RWPE2 (cell line): ENCODE measurements at regions not wholly inside any gene's neighbourhood (a gene's known extent, or its start where the extent isn't known, plus 50 kb on each side); places are given as distances from the start of the nearest gene placed in this dataset.

ENCODE experiments used
- ATAC-seq: fragments of 200-7000 bp; cut with Tn5 transposase; 3 replicates; pipeline ENCODE4 v1.9.1; 2021; ENCODE audit warnings: low read depth
- DNase-seq: peaks from one replicate; pipeline ENCODE4 v3.0.0-alpha.2; 2020; ENCODE audit warnings: low spot score
- H3K27ac ChIP-seq: fragments of 450-650 bp; 2 replicates; pipeline ENCODE4 v1.5.1; 2017; ENCODE audit warnings: mild to moderate bottlenecking; ENCODE audit not compliant: poor library complexity, severe bottlenecking
- H3K27me3 ChIP-seq: fragments of 250-450 bp; sonication (Bioruptor Pico); 2 replicates; pipeline ENCODE4 v1.5.1; 2021; ENCODE audit warnings: mild to moderate bottlenecking, moderate library complexity; ENCODE audit not compliant: insufficient read depth, poor library complexity, severe bottlenecking
- H3K36me3 ChIP-seq: fragments of 250-450 bp; sonication (Bioruptor Pico); 2 replicates; pipeline ENCODE4 v1.5.1; 2020; ENCODE audit warnings: low read depth, mild to moderate bottlenecking, moderate library complexity
- H3K4me1 ChIP-seq: fragments of 250-450 bp; sonication (Bioruptor Pico); 2 replicates; pipeline ENCODE4 v1.5.1; 2021; ENCODE audit warnings: mild to moderate bottlenecking, moderate library complexity; ENCODE audit not compliant: insufficient read depth, poor library complexity, severe bottlenecking
- H3K4me3 ChIP-seq: fragments of 250-450 bp; sonication (Bioruptor Pico); 2 replicates; pipeline ENCODE4 v1.5.1; 2021; ENCODE audit warnings: mild to moderate bottlenecking, moderate library complexity; ENCODE audit not compliant: severe bottlenecking
- H3K9me3 ChIP-seq: fragments of 250-450 bp; sonication (Bioruptor Pico); 2 replicates; pipeline ENCODE4 v1.5.1; 2021; ENCODE audit warnings: mild to moderate bottlenecking, moderate library complexity; ENCODE audit not compliant: severe bottlenecking
- TF ChIP-seq, protein P1 (sequence below): fragments of 450-650 bp; IDR thresholded peaks from one replicate; pipeline ENCODE4 v1.5.1; 2017; ENCODE audit warnings: mild to moderate bottlenecking, moderate library complexity; ENCODE audit not compliant: poor library complexity, severe bottlenecking

DNA sequence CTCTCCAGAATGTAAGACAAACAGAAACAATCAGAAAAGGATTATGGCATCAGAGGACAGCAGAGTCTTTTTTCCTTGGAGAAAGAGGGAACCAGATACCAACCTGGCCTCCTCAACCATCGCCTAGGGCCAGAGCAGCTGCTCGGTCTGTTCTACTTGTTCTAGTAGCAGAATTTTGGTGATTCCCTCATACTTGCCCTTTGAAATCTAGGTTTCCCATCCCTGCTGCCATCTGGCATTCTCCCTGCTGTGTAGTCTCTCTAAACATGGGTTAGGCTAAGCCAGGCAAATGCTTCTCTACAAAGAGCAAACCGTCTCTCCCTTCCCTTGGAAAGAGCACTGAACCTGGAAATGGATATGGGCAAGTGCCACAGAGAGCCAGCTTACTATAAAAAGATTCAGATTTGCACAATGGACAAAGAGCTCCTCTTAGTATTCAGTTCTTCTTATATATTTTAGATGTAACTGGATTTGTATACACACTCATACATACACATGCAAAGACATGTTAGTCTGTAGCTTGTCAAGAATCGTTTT is 208.6 kb upstream of the ST6GAL2 start:
- Histone ChIP-seq H3K4me3 (no peak overlapping the region), H3K4me1 (no peaks in the 10 kb centered on the region), H3K36me3 (no peaks in the 10 kb centered on the region), H3K27me3 (no peaks in the 10 kb centered on the region), H3K27ac (no peak overlapping the region), H3K9me3 (no peaks in the 10 kb centered on the region)
- TF ChIP-seq, protein P1, sequence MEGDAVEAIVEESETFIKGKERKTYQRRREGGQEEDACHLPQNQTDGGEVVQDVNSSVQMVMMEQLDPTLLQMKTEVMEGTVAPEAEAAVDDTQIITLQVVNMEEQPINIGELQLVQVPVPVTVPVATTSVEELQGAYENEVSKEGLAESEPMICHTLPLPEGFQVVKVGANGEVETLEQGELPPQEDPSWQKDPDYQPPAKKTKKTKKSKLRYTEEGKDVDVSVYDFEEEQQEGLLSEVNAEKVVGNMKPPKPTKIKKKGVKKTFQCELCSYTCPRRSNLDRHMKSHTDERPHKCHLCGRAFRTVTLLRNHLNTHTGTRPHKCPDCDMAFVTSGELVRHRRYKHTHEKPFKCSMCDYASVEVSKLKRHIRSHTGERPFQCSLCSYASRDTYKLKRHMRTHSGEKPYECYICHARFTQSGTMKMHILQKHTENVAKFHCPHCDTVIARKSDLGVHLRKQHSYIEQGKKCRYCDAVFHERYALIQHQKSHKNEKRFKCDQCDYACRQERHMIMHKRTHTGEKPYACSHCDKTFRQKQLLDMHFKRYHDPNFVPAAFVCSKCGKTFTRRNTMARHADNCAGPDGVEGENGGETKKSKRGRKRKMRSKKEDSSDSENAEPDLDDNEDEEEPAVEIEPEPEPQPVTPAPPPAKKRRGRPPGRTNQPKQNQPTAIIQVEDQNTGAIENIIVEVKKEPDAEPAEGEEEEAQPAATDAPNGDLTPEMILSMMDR = no peak
- DNase-seq (no peak), ATAC-seq (no peak)

DNA sequence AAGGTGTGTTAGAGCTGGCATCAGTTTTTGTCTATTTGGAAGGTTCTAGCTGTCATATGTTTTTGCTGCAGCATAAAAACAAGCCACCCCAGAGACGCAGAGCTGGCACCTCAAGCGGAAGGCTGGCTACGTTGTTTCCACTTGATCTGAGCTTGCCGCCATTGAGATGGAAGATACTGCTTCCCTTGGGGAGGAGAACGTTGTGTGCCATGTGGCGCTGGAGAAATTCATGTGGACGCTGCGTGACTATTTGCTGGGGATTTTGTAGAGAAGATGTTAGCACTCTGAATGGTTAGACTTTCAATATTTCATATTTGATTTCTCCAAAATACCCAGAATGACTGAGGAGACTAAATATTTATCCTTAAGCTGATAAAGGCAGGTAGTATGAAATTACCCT is 216.2 kb upstream of the ST6GAL2 start:
- Histone ChIP-seq H3K36me3 (no peaks in the 10 kb centered on the region), H3K27me3 (no peaks in the 10 kb centered on the region), H3K4me3 (no peak overlapping the region), H3K27ac (no peak overlapping the region), H3K9me3 (no peaks in the 10 kb centered on the region), H3K4me1 (no peaks in the 10 kb centered on the region)
- DNase-seq (no peak), ATAC-seq (no peak)
- TF ChIP-seq, protein P1 = no peak

DNA sequence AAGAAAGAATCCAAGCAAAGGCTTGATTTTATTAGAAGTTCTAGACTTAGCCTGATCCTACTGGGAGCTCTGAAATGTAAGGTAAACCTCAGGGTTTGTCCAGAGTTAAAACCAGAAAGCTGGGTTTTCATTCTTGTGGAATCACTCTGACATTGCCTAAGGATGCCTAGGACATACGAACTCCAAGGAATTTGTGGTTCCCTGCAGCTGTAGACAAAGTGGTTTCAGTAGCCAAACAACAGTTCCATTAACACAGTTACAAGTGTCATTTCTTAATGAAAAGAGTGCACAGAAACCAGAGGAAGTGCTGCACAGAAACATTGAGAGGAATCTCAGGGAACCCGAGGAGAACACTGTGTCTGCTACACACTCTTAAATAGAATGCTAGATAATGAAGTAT is 221.4 kb upstream of the ST6GAL2 start:
- H3K27ac ChIP-seq = no peak overlapping the region
- no peaks in the 10 kb centered on the region for H3K27me3 ChIP-seq
- no peak for DNase-seq
- no peaks in the 10 kb centered on the region for H3K36me3 ChIP-seq
- H3K4me1 ChIP-seq = no peaks in the 10 kb centered on the region
- H3K4me3 ChIP-seq = no peak overlapping the region
- no peak for ATAC-seq
- TF ChIP-seq, protein P1 = no peak
- no peaks in the 10 kb centered on the region for H3K9me3 ChIP-seq

DNA sequence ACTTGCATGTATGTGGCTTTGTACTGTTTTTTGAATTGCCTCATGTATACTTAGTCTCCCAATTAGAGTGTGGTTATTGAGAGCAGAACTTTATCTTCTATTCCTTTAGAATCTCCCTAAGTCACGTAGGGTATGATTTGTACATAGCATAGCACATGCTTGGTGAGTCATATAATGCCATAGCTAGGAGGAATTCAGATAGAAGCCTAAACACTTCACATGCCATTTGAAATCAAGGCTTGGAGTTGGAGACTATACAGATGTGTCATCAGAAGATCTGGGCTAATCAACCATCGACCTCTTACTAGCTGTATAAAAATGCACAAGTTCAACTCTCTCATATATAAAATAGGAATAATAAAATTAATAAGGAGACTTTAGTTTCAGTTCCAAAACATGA is 222.6 kb upstream of the ST6GAL2 start:
- no peaks in the 10 kb centered on the region for H3K9me3 ChIP-seq
- no peak overlapping the region for H3K4me3 ChIP-seq
- H3K27ac ChIP-seq = no peak overlapping the region
- H3K27me3 ChIP-seq = no peaks in the 10 kb centered on the region
- no peaks in the 10 kb centered on the region for H3K36me3 ChIP-seq
- TF ChIP-seq, protein P1 = no peak
- no peaks in the 10 kb centered on the region for H3K4me1 ChIP-seq
- no peak for DNase-seq
- no peak for ATAC-seq

DNA sequence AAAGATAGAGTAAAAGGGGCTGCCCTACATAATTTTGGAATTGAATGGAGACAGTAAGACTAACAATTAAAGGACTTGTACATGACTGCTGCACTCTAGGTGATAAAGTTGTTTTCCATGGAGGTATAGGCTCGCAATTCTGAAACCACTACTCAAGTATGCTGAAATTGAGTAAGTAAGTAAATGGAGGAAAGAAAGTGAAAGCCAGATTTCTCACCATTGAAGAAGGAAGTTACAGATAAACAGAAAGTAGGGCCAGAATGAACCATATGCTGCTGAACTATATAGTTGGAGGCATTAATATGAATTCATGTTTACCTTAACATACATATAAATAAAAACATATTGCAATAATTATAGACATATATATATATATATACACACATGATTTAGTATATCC is 225.7 kb upstream of the ST6GAL2 start:
- no peaks in the 10 kb centered on the region for H3K4me1 ChIP-seq
- H3K9me3 ChIP-seq = no peaks in the 10 kb centered on the region
- no peak for DNase-seq
- H3K36me3 ChIP-seq = no peaks in the 10 kb centered on the region
- H3K4me3 ChIP-seq = no peak overlapping the region
- H3K27ac ChIP-seq = no peak overlapping the region
- no peak for ATAC-seq
- TF ChIP-seq, protein P1 = no peak
- no peaks in the 10 kb centered on the region for H3K27me3 ChIP-seq
